Ammon's horn (tissue), 1 donor: ENCODE measurements at regions not wholly inside any gene's neighbourhood (a gene's known extent, or its start where the extent isn't known, plus 50 kb on each side); places are given as distances from the start of the nearest gene placed in this dataset.

Source experiments
- DNase-seq: peaks from one replicate; pipeline ENCODE4 v3.0.0-alpha.2; 2016; ENCODE audit warnings: low spot score

GRCh38 chr13:58048670-58049069 is 417.1 kb downstream of the PCDH17 start:
- no peak for DNase-seq

DNA sequence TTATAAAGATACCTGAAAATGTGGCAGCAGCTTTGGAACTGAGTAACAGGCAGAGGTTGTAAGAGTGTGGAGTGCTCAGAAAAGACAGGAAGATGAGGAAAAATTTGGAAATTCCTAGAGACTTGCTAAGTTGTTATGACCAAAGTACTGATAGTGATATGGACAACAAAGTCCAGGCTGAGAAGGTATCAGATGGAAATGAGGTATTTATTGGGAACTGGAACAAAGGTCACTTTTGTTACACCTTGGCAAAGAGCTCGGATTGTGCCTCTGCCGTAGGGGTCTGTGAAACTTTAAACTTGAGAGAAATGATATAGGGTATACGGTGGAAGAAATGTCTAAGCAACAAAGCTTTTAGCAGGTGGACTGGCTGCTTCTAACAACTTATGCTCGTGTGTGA is 419.9 kb downstream of the PCDH17 start:
- DNase-seq: no peak

DNA sequence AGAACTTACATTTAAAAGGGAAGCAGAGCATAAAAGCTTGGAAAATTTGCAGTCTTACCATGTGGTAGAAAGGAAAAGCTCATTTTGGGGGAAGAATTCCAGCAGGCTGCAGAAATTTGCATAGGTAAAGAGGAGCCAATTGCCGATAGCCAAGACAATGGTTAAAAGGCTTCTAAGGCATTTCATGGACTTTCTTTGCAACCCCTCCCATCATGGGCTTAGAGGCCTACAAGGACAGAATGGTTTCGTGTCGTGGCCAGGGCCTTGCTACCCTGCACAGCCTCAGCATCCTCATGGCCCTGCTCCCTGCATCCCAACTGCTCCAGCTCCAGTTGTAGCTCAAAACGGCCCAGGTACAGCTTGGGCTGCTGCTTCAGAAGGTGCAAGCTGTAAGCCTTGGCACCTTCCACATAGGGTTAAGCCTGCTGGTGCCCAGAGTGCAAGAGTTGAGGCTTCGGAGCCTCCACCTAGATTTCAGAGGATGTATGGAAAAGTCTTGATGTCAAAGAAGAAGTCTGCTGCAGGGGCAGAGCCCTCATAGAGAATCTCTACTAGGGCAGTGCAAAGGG is 420.3 kb downstream of the PCDH17 start:
- DNase-seq: no peak

- DNase-seq: no peak
Observed at GRCh38 chr13:58056426-58056825, 424.9 kb downstream of the PCDH17 start.

GRCh38 chr13:58059624-58060023 is 428.1 kb downstream of the PCDH17 start:
- DNase-seq: no peak

GRCh38 chr13:58080806-58081205 is 449.3 kb downstream of the PCDH17 start:
- DNase-seq: no peak

- DNase-seq: no peak
Observed at GRCh38 chr13:58081301-58081820, 449.8 kb downstream of the PCDH17 start.

- DNase-seq: no peak
Observed at GRCh38 chr13:58083064-58083463, 451.5 kb downstream of the PCDH17 start.

GRCh38 chr13:58085274-58085673 is 453.7 kb downstream of the PCDH17 start:
- no peak for DNase-seq

- DNase-seq: no peak
Observed at GRCh38 chr13:58085819-58086218, 454.3 kb downstream of the PCDH17 start.

DNA sequence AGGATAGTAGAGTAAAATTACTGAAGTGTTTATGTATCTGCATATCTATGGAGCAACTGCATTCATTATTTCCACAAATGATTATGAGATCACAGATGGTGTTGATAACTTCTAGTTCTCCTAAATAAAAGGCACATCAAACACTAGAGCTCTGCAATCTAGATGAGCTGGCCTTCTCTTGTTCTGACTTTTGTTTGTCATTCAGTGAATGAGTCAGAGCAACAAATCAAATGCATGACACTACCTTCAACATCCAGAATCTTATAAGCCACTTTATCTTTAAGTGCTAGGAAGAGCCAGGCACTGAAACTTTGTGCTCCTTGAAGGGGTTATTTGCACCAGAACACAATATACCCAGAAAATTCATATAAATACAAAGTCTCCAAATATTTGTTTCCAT is 456.0 kb downstream of the PCDH17 start:
- peak; percentile 7 for DNase-seq

DNA sequence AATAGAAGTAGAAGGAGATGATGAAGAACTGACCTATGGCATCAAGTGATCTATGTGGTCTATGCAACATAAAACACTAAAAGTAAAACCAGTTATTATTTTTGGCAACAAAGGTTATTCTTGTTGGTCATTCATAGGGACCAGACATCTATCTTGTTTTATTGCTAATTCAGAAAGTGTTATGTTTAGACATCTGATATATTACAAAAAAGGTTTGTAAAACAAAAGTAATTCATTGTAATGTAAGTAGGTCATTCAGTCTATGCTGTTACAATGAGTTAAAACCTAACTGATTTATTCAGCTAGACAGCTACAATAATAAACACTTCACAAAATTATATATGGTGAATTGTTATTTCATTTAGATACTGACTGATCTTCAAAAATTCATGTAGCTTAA is 461.9 kb downstream of the PCDH17 start:
- no peak for DNase-seq

DNA sequence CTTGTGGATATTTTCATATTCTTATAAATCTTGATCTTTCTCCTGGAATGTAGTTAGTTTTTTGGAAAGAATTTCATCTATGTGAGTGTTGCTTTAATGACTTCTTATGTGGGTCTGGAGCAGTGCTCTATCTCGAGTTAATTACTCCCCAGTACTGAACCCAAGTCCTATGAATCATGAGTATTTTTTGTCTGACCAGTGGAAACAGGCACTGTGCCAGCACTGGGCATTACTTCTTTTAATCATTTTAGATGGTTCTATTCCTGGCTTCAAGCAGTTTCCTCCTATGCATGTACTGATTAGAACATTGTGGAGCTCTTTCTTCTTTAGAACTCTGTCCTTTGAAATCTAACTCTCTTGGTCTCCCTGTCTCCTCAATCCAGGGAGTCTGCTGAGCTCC is 466.3 kb downstream of the PCDH17 start:
- DNase-seq: no peak

- no peak for DNase-seq
Observed at GRCh38 chr13:58119351-58119750, 487.8 kb downstream of the PCDH17 start.

DNA sequence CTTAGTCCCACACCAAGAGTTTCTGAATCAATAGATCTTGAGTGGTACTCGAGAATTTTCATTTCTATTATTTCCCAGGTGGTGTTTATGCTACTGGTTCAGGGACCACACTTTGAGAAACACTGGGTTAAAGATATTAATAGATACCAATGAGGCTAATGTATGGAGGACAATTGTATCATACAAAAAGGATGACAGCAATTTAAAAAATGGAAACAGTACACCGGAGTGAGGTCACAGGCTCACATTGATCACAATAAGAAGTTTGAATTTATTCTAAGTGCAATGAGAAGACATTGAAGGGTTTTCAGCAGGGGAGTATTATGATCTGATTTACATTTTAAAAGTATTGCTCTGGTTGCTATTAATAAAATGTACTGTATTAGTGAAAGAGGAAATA is 488.3 kb downstream of the PCDH17 start:
- no peak for DNase-seq

DNA sequence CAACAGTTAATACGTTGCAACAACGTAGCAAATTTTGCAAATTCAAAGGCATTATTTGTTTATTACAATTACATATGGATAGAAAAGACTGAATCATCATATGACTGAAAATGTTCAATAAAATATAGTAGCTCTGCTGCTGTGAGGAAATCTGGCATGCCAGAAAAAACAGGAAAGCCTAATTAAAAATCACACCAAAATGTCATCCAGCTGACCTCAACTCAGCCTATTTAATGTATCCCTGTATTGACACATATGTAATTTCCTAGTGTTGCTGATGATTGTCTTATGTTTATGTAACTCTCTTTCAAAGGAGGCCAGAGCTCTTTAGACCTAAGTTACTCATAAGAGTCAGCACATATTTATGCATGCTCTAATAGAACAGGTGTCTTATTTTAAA is 495.0 kb downstream of the PCDH17 start:
- no peak for DNase-seq

DNA sequence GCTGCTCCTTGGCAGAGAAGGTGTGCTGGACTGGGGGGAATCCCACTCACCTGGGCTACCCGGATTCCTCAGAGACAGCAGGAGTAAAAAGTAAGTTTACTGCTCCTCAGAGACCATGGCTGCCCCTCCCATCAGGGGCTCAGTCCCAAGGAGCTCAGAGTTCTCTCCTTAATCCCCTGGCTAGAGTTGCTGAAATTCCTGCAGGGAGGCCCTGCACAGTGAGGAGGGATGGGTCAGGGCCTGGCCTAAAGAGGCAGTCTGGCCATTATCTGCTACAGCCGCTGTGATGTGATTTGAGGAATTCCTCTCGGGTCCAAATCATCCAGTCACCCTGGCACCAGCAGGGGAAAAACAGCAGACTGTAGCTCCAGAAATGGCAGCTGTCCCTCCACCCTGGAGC is 502.5 kb downstream of the PCDH17 start:
- DNase-seq: no peak

DNA sequence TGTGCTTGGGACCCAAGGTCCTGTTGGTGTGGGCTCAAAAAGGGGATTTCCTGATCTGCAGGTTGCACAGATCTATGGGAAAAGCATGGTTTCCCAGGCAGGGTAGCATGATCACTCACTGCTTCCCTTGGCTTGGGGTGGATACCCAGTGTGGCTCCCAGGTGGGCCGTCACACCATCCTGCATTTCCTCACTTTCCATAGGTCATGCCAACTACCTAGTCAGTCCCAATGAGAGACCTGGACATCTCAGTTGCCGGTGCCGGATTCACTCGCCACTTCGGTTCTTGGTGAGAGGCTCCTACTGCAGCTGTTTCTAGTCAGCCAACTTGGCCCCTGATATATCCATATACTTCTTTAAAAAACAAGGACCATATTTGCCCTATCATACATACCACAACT is 503.0 kb downstream of the PCDH17 start:
- DNase-seq: no peak

DNA sequence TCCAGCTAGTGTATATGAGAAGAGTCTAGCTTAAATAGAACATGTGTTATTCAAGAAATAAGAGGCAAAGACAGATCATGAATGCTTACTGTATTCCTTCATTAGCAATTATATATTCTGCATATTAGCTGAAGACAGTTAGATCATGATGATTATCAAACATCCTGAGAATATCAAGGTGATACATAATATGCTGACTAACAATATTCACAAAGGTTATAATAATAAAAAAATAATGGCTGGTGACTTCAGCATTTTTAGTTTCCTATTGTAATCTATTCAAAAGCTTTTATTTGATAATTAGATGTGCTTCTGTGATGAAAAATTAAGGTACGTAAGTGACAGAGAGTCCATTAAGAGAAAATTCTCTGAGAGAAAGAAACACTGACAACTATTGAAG is 511.4 kb downstream of the PCDH17 start:
- no peak for DNase-seq

GRCh38 chr13:58144616-58145015 is 513.1 kb downstream of the PCDH17 start:
- no peak for DNase-seq

GRCh38 chr13:58151452-58151851 is 519.9 kb downstream of the PCDH17 start:
- DNase-seq: no peak

DNA sequence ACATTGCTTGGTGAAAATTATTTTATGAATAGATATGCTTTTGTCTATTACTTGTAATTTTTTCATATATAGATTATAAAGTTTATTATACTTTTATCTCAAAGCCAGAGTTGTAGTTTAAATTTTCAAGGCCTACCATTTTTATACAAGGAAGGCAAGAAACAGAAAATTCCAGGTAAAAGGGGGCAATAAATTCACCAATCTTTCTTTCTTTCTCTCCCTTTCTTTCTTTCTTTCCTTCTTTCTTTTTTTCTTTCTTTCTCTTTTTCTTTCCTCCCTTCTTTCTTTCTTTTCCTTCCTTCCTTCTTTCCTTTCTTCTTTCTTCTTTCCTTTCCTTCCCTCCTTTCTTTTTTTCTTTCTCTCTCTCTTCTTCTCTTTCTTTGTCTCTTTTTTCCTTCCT is 529.4 kb downstream of the PCDH17 start:
- no peak for DNase-seq

- peak; percentile 65 for DNase-seq
Observed at GRCh38 chr13:58165617-58166016, 534.1 kb downstream of the PCDH17 start.

DNA sequence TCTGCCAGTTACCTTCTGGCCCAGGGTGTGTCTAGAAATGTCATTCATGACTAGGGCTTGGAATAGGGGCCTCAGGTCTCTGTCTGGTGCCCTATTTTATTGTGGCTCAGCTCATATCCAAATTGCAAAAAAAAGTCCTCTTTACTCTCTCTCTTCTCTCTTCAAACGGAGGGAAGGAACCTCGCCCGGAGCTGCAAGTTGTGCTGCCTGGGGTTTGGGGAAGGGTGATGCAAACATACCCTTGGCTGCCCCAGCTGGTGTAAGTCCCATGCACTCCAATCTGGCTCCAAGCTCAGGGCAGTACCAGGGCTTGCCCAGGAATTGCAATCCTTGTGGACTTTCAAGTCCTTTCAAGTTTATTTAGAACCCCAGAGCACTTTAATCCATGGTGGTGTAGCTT is 549.6 kb downstream of the PCDH17 start:
- no peak for DNase-seq

- DNase-seq: no peak
Observed at GRCh38 chr13:58187881-58188280, 556.3 kb downstream of the PCDH17 start.
